Spleen (tissue), 11 donors: ENCODE measurements at regions not wholly inside any gene's neighbourhood (a gene's known extent, or its start where the extent isn't known, plus 50 kb on each side); places are given as distances from the start of the nearest gene placed in this dataset.

ENCODE experiments used
- DNase-seq: peaks from one replicate; pipeline ENCODE4 v3.0.0-alpha.2; 2020
- H3K27ac ChIP-seq, 8 donors: fragments of 200-600 bp; sonication (generic) in 7 of 8; 1 replicate in 4 of 8; 2 replicates in 4 of 8; pipeline versions ENCODE4 v1.5.0 to v1.8.0; 2016 to 2021; ENCODE audit warnings: inconsistent platforms in 4 of 8, mild to moderate bottlenecking in 4 of 8, moderate library complexity in 1 of 8
- H3K27me3 ChIP-seq, 7 donors: fragments of 200-600 bp; sonication (generic) in 6 of 7; replicated peaks in 1 of 7; 1 replicate in 4 of 7; 2 replicates in 3 of 7; pipeline versions ENCODE4 v1.5.0 to v1.8.0; 2016 to 2021; ENCODE audit warnings: inconsistent platforms in 3 of 7, mild to moderate bottlenecking in 1 of 7
- H3K36me3 ChIP-seq, 6 donors: fragments of 200-600 bp; sonication (generic) in 5 of 6; 1 replicate in 4 of 6; 2 replicates in 2 of 6; pipeline versions ENCODE4 v1.5.0 to v1.8.0; 2016 to 2021; ENCODE audit warnings: inconsistent platforms in 2 of 6
- H3K4me1 ChIP-seq, 6 donors: fragments of 200-600 bp; sonication (generic) in 5 of 6; 1 replicate in 3 of 6; 2 replicates in 3 of 6; pipeline versions ENCODE4 v1.5.0 to v1.8.0; 2016 to 2021; ENCODE audit warnings: inconsistent platforms in 3 of 6
- H3K4me3 ChIP-seq, 8 donors: fragments of 200-600 bp; sonication (generic) in 7 of 8; 1 replicate in 4 of 8; 2 replicates in 4 of 8; pipeline versions ENCODE4 v1.5.0 to v1.8.0; 2016 to 2021; ENCODE audit warnings: inconsistent platforms in 4 of 8, mild to moderate bottlenecking in 4 of 8, moderate library complexity in 2 of 8
- H3K9me3 ChIP-seq, 8 donors: fragments of 200-600 bp; sonication (generic) in 7 of 8; 1 replicate in 4 of 8; 2 replicates in 4 of 8; pipeline versions ENCODE4 v1.5.0 to v1.8.0; 2016 to 2021; ENCODE audit warnings: inconsistent platforms in 4 of 8
- POLR2A ChIP-seq, 3 donors: fragments of 450-650 bp; IDR thresholded peaks; one replicate each; pipeline ENCODE4 v1.5.1; 2017; ENCODE audit warnings: antibody characterized with exemption in 3 of 3, mild to moderate bottlenecking in 1 of 3
- POLR2AphosphoS5 ChIP-seq, 3 donors: sonication (generic); formaldehyde crosslinking; IDR thresholded peaks; one replicate each; pipeline ENCODE4 v1.5.1; 2017; ENCODE audit warnings: antibody characterized with exemption in 3 of 3
- WGBS, 5 donors: extraction: QIAGEN DNeasy Blood & Tissue Kit in 3 of 5; methylation state at CpG; one replicate each; pipeline versions ENCODE4 v1.1.5 to v1.1.7; 2013 to 2018; 5-methylcytosine and 5-hydroxymethylcytosine counted together
- intact Hi-C: fragments of 100-400 bp; cut with DNase I; formaldehyde crosslinking; loops from one replicate; pipeline ENCODE4 v1.15.0; 2023; ENCODE audit warnings: low total_unique reads
- TF ChIP-seq, protein P1 (sequence below), 11 experiments: fragments of 200-600 bp in 7 of 11; fragments of 450-650 bp in 4 of 11; sonication (generic) in 4 of 11; IDR thresholded peaks in 8 of 11; conservative IDR thresholded peaks in 3 of 11; 1 replicate in 7 of 11; 2 replicates in 4 of 11; pipeline versions ENCODE4 v1.4.0 to v1.8.0; 2016 to 2021; ENCODE audit warnings: antibody characterized with exemption in 11 of 11, inconsistent platforms in 4 of 11, mild to moderate bottlenecking in 1 of 11
- donor health status: healthy with polysubstance abuse.
- donor health status: DM: no; HTN: no; CAD: no; lungs with moderate emphysema.
- donor health status: DM: no; HTN: no; CAD: no.
- donor health status: Bipolar disorder and iron deficiency.
- donor health status: healthy.
- donor health status: DM: no; HTN: no; CAD: no.
- donor health status: DM: yes; HTN: yes; CAD: no.

DNA sequence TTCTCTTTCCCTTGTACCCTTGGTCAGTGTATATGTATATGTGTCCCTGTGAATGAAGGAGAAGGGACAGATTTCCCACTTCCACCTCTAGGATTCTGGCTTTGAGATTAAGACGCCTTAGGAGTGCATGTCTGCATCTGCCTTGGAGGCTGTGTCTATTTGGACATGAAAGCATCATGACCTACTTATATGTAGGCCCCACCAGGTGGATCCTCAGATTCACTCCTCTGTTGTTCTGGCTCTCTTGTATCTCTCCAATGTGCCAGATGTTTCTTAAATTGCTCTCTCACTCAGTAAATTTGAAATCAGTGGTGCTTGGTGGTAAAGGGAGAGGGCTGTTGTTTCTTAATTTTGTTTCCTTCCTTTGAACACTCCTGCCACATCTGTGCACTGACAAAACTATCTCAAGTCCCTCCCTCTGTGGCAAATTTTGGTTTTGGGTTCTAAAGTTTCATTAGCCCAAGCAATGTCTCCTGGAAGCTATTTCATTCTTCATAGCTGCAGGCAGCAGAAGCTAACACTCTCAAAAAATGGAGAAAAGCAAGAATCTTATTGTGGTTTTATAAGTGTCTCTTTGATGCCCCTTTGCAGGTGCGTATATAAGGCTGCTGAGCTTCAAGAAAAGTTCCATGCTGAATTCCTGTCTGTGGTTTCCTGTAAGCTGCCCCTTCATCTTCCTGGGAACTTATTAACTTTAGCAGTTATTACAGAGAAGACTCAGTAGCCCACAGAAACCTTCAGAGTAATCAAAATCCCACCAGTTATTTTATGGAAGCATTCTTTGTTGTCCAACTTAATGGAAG is 179.7 kb upstream of the SETBP1 start:
- H3K4me1 ChIP-seq: peaks cover 0 to 41% (median 15%) of the 10 kb centered on the region in 6 donors
- no peak for DNase-seq
- no peaks in the 10 kb centered on the region for H3K27me3 ChIP-seq
- no peaks in the 10 kb centered on the region for H3K9me3 ChIP-seq
- H3K27ac ChIP-seq: no peak overlapping the region
- intact Hi-C loops: no loop called here
- TF ChIP-seq POLR2A (IDR thresholded peaks at IDR 0.05): no peak
- TF ChIP-seq POLR2AphosphoS5 (IDR thresholded peaks at IDR 0.05): no peak
- TF ChIP-seq, protein P1, sequence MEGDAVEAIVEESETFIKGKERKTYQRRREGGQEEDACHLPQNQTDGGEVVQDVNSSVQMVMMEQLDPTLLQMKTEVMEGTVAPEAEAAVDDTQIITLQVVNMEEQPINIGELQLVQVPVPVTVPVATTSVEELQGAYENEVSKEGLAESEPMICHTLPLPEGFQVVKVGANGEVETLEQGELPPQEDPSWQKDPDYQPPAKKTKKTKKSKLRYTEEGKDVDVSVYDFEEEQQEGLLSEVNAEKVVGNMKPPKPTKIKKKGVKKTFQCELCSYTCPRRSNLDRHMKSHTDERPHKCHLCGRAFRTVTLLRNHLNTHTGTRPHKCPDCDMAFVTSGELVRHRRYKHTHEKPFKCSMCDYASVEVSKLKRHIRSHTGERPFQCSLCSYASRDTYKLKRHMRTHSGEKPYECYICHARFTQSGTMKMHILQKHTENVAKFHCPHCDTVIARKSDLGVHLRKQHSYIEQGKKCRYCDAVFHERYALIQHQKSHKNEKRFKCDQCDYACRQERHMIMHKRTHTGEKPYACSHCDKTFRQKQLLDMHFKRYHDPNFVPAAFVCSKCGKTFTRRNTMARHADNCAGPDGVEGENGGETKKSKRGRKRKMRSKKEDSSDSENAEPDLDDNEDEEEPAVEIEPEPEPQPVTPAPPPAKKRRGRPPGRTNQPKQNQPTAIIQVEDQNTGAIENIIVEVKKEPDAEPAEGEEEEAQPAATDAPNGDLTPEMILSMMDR (IDR thresholded peaks at IDR 0.05 in 8 of 11, conservative IDR thresholded peaks at IDR 0.05 in 3 of 11): no peak
- H3K36me3 ChIP-seq: no peaks in the 10 kb centered on the region
- WGBS, 5 donors: 48 to 64% (median 53%) methylated on average over 2 of the region's 2 CpGs
- H3K4me3 ChIP-seq: no peak overlapping the region

DNA sequence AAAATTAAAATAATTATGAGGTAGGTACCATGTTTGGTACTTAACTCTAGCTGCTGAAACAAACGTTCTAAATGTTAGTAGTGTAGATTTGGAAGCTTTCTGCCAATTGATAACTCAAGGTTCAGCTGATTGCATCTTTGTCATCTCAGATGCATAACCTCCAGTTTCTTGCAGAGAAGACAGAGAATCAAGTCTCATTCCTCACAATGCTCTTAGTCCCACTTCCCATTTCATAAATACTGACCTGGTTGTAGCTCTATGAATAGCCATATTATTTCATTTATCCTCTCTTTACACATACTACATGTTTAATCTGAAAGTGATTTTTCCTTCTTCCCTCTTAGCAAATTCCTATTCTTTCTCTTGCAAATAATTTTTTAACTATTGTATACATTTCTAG is 178.5 kb upstream of the SETBP1 start:
- Histone ChIP-seq H3K9me3 (no peaks in the 10 kb centered on the region), H3K27ac (no peak overlapping the region), H3K27me3 (no peaks in the 10 kb centered on the region), H3K4me1 (peaks cover 2 to 53% (median 22%) of the 10 kb centered on the region in 6 donors), H3K36me3 (no peaks in the 10 kb centered on the region), H3K4me3 (no peak overlapping the region)
- intact Hi-C loops: no loop called here
- TF ChIP-seq POLR2A (IDR thresholded peaks at IDR 0.05) (no peak), POLR2AphosphoS5 (IDR thresholded peaks at IDR 0.05) (no peak)
- TF ChIP-seq, protein P1 (IDR thresholded peaks at IDR 0.05 in 8 of 11, conservative IDR thresholded peaks at IDR 0.05 in 3 of 11): no peak
- DNase-seq: no peak
- 68 to 89% (median 75%) methylated on average over 1 of the region's 1 CpG for WGBS, 5 donors

DNA sequence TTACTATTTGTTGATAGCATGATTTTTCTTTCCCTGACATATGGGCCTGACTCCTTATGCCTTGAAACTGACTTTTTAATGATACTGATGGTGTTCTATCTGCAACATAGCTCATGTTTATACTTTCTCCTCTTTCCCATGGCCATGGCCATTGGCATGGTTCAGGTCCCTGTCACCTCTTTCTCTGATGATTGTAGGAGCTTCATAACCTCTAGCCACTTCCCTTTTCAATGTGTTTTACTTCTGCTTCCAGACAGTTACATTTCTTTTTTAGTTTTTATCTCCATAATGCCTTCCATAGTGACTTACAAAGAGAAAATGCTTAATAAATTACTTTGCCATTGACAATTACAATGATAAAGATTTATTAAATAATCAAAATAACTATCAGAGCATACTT is 177.9 kb upstream of the SETBP1 start:
- no peaks in the 10 kb centered on the region for H3K27me3 ChIP-seq
- peaks cover 8 to 59% (median 28%) of the 10 kb centered on the region in 6 donors for H3K4me1 ChIP-seq
- peak overlapping the region in 1 of 8 donors; percentile 5 for H3K27ac ChIP-seq
- TF ChIP-seq POLR2AphosphoS5 (IDR thresholded peaks at IDR 0.05) (no peak), POLR2A (IDR thresholded peaks at IDR 0.05) (no peak)
- TF ChIP-seq, protein P1 (IDR thresholded peaks at IDR 0.05 in 8 of 11, conservative IDR thresholded peaks at IDR 0.05 in 3 of 11): no peak
- no peak for DNase-seq
- no peaks in the 10 kb centered on the region for H3K9me3 ChIP-seq
- intact Hi-C loops: no loop called here
- no peaks in the 10 kb centered on the region for H3K36me3 ChIP-seq
- no peak overlapping the region for H3K4me3 ChIP-seq

DNA sequence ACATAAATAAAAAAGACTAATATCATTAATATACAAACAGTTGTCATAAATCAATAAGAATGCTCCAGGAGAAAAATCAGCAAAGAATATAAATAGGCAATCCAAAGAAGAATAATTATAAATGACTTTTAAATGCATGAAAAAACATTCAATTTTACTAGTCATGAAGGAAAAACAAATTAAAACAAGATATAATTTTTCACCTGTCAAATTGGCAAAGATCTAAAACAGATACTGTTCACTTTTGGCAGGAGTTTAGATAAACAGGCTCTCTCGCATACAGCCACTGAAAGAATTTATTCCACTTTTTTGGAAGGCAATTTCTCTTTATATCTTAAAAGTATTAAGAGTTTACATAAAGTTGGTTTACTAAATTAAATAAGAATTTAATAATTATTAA is 176.8 kb upstream of the SETBP1 start:
- H3K27ac ChIP-seq: no peak overlapping the region
- TF ChIP-seq POLR2A (IDR thresholded peaks at IDR 0.05) (no peak), POLR2AphosphoS5 (IDR thresholded peaks at IDR 0.05) (no peak)
- TF ChIP-seq, protein P1 (IDR thresholded peaks at IDR 0.05 in 8 of 11, conservative IDR thresholded peaks at IDR 0.05 in 3 of 11): no peak

More for the DNA sequence above, 176.8 kb upstream of the SETBP1 start:
- Histone ChIP-seq H3K4me3 (no peak overlapping the region), H3K36me3 (no peaks in the 10 kb centered on the region), H3K27me3 (no peaks in the 10 kb centered on the region), H3K4me1 (peaks cover 13 to 69% (median 38%) of the 10 kb centered on the region in 6 donors), H3K9me3 (no peaks in the 10 kb centered on the region)
- 95 to 100% (median 96%) methylated on average over 1 of the region's 1 CpG for WGBS, 5 donors
- intact Hi-C loops: no loop called here
- no peak for DNase-seq
